HL-60 (cell line): ENCODE measurements at regions not wholly inside any gene's neighbourhood (a gene's known extent, or its start where the extent isn't known, plus 50 kb on each side); places are given as distances from the start of the nearest gene placed in this dataset.

ENCODE experiments used
- GABPA ChIP-seq: IDR thresholded peaks from 2 replicates; pipeline ENCODE4 v1.6.1; 2012; ENCODE audit warnings: low read depth
- POLR2AphosphoS5 ChIP-seq: IDR thresholded peaks from 2 replicates; pipeline ENCODE4 v1.6.1; 2012; ENCODE audit warnings: low read depth
- SPI1 ChIP-seq: IDR thresholded peaks from 2 replicates; pipeline ENCODE4 v1.6.1; 2012; ENCODE audit warnings: low read depth, mild to moderate bottlenecking, borderline replicate concordance
- TF ChIP-seq, protein P1 (sequence below): IDR thresholded peaks from one replicate; pipeline ENCODE4 v1.5.1; 2011; ENCODE audit warnings: low read length, control low read depth, inconsistent platforms; ENCODE audit not compliant: insufficient read depth
- TF ChIP-seq, protein P2 (sequence below): IDR thresholded peaks from 2 replicates; pipeline ENCODE4 v1.6.1; 2012; ENCODE audit warnings: low read depth; ENCODE audit not compliant: insufficient replicate concordance

DNA sequence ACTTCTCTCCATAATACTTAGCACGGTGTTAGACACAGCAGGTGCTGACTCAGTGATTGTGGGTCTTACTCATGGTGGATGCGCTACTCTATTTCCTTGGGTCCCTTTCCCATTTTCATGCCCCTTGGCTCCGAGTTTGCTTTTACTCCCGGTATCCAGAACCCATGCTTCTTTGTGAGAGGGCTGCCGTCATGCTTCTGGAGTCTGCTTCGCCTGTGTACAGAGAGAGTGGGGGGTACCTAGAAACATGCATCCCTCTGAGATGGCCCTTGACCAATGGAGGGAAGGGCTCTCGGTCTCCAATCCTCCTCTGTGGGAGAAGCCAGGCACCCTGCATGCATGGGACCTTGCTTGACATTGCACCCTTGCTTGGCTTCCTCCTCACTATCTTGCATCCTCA is 160.4 kb downstream of the NRN1 start:
- TF ChIP-seq, protein P1, sequence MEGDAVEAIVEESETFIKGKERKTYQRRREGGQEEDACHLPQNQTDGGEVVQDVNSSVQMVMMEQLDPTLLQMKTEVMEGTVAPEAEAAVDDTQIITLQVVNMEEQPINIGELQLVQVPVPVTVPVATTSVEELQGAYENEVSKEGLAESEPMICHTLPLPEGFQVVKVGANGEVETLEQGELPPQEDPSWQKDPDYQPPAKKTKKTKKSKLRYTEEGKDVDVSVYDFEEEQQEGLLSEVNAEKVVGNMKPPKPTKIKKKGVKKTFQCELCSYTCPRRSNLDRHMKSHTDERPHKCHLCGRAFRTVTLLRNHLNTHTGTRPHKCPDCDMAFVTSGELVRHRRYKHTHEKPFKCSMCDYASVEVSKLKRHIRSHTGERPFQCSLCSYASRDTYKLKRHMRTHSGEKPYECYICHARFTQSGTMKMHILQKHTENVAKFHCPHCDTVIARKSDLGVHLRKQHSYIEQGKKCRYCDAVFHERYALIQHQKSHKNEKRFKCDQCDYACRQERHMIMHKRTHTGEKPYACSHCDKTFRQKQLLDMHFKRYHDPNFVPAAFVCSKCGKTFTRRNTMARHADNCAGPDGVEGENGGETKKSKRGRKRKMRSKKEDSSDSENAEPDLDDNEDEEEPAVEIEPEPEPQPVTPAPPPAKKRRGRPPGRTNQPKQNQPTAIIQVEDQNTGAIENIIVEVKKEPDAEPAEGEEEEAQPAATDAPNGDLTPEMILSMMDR = no peak
- TF ChIP-seq, protein P2, sequence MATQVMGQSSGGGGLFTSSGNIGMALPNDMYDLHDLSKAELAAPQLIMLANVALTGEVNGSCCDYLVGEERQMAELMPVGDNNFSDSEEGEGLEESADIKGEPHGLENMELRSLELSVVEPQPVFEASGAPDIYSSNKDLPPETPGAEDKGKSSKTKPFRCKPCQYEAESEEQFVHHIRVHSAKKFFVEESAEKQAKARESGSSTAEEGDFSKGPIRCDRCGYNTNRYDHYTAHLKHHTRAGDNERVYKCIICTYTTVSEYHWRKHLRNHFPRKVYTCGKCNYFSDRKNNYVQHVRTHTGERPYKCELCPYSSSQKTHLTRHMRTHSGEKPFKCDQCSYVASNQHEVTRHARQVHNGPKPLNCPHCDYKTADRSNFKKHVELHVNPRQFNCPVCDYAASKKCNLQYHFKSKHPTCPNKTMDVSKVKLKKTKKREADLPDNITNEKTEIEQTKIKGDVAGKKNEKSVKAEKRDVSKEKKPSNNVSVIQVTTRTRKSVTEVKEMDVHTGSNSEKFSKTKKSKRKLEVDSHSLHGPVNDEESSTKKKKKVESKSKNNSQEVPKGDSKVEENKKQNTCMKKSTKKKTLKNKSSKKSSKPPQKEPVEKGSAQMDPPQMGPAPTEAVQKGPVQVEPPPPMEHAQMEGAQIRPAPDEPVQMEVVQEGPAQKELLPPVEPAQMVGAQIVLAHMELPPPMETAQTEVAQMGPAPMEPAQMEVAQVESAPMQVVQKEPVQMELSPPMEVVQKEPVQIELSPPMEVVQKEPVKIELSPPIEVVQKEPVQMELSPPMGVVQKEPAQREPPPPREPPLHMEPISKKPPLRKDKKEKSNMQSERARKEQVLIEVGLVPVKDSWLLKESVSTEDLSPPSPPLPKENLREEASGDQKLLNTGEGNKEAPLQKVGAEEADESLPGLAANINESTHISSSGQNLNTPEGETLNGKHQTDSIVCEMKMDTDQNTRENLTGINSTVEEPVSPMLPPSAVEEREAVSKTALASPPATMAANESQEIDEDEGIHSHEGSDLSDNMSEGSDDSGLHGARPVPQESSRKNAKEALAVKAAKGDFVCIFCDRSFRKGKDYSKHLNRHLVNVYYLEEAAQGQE = no peak
- TF ChIP-seq GABPA = no peak
- TF ChIP-seq POLR2AphosphoS5 = no peak
- TF ChIP-seq SPI1 = no peak
